Calu3 (cell line): ENCODE measurements at regions not wholly inside any gene's neighbourhood (a gene's known extent, or its start where the extent isn't known, plus 50 kb on each side); places are given as distances from the start of the nearest gene placed in this dataset.

Experiments
- BruUV-seq: library from RNA; stranded (reverse); fragments of 400-500 nt; replicated peaks from 2 replicates; lab custom pipeline; 2021; lab: Mats Ljungman, UMichigan
- CTCF ChIA-PET: fragments of 300-600 bp; sonication (Branson Sonifier 250); formaldehyde crosslinking; loops from one replicate; lab custom pipeline; 2022; ENCODE audit warnings: antibody characterized with exemption; lab: Charles Lee
- DNase-seq: peaks from one replicate; pipeline ENCODE4 v3.0.0; 2022
- H3K27ac Mint-ChIP-seq: one replicate; pipeline ENCODE4 v1.8.0; 2022; ENCODE audit warnings: mixed read lengths; ENCODE audit not compliant: unreplicated experiment
- H3K27me3 Mint-ChIP-seq: one replicate; pipeline ENCODE4 v1.8.0; 2022; ENCODE audit warnings: mixed read lengths; ENCODE audit not compliant: unreplicated experiment
- H3K36me3 Mint-ChIP-seq: one replicate; pipeline ENCODE4 v1.8.0; 2022; ENCODE audit warnings: mild to moderate bottlenecking, moderate library complexity, mixed read lengths; ENCODE audit not compliant: insufficient read depth, unreplicated experiment
- H3K4me1 Mint-ChIP-seq: one replicate; pipeline ENCODE4 v1.8.0; 2022; ENCODE audit warnings: mild to moderate bottlenecking, low read depth, mixed read lengths; ENCODE audit not compliant: unreplicated experiment
- H3K4me3 Mint-ChIP-seq: one replicate; pipeline ENCODE4 v1.8.0; 2022; ENCODE audit warnings: mild to moderate bottlenecking, low read depth, moderate library complexity, mixed read lengths; ENCODE audit not compliant: unreplicated experiment
- H3K9me3 Mint-ChIP-seq: one replicate; pipeline ENCODE4 v1.8.0; 2022; ENCODE audit warnings: low read depth, mixed read lengths; ENCODE audit not compliant: unreplicated experiment
- CTCF ChIP-seq: fragments of 200-600 bp; IDR thresholded peaks from one replicate; pipeline ENCODE4 v1.8.0; 2022; ENCODE audit warnings: antibody characterized with exemption; ENCODE audit not compliant: unreplicated experiment
- intact Hi-C: fragments of 100-400 bp; cut with micrococcal nuclease; formaldehyde crosslinking; loops from one replicate; pipeline ENCODE4 v1.10.0; 2022; ENCODE audit not compliant: unreplicated experiment

GRCh38 chr21:19807201-19807600 lies 1191.0 kb upstream of the NCAM2 start:
- intact Hi-C loops = no loop called here
- H3K4me3 Mint-ChIP-seq = no peak overlapping the region
- no peak overlapping the region for H3K27ac Mint-ChIP-seq
- no peak for TF ChIP-seq CTCF
- no peaks in the 10 kb centered on the region for H3K4me1 Mint-ChIP-seq
- H3K9me3 Mint-ChIP-seq = peaks cover 7% of the 10 kb centered on the region
- H3K27me3 Mint-ChIP-seq = no peaks in the 10 kb centered on the region
- CTCF ChIA-PET = no interaction called here
- no TSS peak for BruUV-seq
- no peak for DNase-seq
- no peaks in the 10 kb centered on the region for H3K36me3 Mint-ChIP-seq

GRCh38 chr21:19810779-19811178 lies 1187.4 kb upstream of the NCAM2 start:
- intact Hi-C loops = no loop called here
- no peak for TF ChIP-seq CTCF
- Mint-ChIP-seq H3K27ac (no peak overlapping the region), H3K4me3 (no peak overlapping the region), H3K36me3 (no peaks in the 10 kb centered on the region), H3K27me3 (no peaks in the 10 kb centered on the region), H3K4me1 (no peaks in the 10 kb centered on the region), H3K9me3 (peaks cover 6% of the 10 kb centered on the region)
- DNase-seq = no peak
- CTCF ChIA-PET = no interaction called here
- BruUV-seq = no TSS peak

GRCh38 chr21:19830446-19830845 lies 1167.8 kb upstream of the NCAM2 start:
- Mint-ChIP-seq H3K36me3 (no peaks in the 10 kb centered on the region), H3K9me3 (peaks cover 8% of the 10 kb centered on the region), H3K27me3 (no peaks in the 10 kb centered on the region), H3K27ac (no peak overlapping the region), H3K4me1 (no peaks in the 10 kb centered on the region), H3K4me3 (no peak overlapping the region)
- no peak for DNase-seq
- no TSS peak for BruUV-seq
- intact Hi-C loops = no loop called here
- CTCF ChIA-PET = no interaction called here
- no peak for TF ChIP-seq CTCF

- H3K9me3 Mint-ChIP-seq = peaks cover 11% of the 10 kb centered on the region
- no TSS peak for BruUV-seq
- TF ChIP-seq CTCF = no peak
- no peak overlapping the region for H3K4me3 Mint-ChIP-seq
- no peak for DNase-seq
- CTCF ChIA-PET = no interaction called here
- no peaks in the 10 kb centered on the region for H3K36me3 Mint-ChIP-seq
- H3K27me3 Mint-ChIP-seq = no peaks in the 10 kb centered on the region
- H3K4me1 Mint-ChIP-seq = no peaks in the 10 kb centered on the region
- H3K27ac Mint-ChIP-seq = no peak overlapping the region
- intact Hi-C loops = no loop called here
Observed at GRCh38 chr21:19832551-19832950, 1165.7 kb upstream of the NCAM2 start.
